H1 (cell line): ENCODE measurements at regions not wholly inside any gene's neighbourhood (a gene's known extent, or its start where the extent isn't known, plus 50 kb on each side); places are given as distances from the start of the nearest gene placed in this dataset.

Experiments used
- ATF3 ChIP-seq: IDR thresholded peaks from 2 replicates; pipeline ENCODE4 v1.6.1; 2011; ENCODE audit warnings: low read depth, mild to moderate bottlenecking, low read length; ENCODE audit not compliant: insufficient read depth
- CHD2 ChIP-seq: IDR thresholded peaks from 2 replicates; pipeline ENCODE4 v1.6.1; 2012; ENCODE audit warnings: low read length, improper control_type of control experiment
- CTCF ChIP-seq, 3 experiments: IDR thresholded peaks; 1 replicate in 2 of 3; 2 replicates in 1 of 3; pipeline versions ENCODE4 v1.5.1 to v1.6.1; 2011; ENCODE audit warnings: low read length in 3 of 3, mild to moderate bottlenecking in 3 of 3, inconsistent platforms in 2 of 3, low read depth in 1 of 3, moderate library complexity in 1 of 3; ENCODE audit not compliant: insufficient read depth in 1 of 3; ENCODE audit errors: control extremely low read depth in 1 of 3
- EGR1 ChIP-seq: IDR thresholded peaks from 2 replicates; pipeline ENCODE4 v1.6.1; 2011; ENCODE audit warnings: low read depth, low read length, borderline replicate concordance
- EZH2 ChIP-seq: fragments of 200-600 bp; sonication (generic); IDR thresholded peaks from 2 replicates; pipeline ENCODE4 v1.7.1; 2012; ENCODE audit warnings: low read depth, mild to moderate bottlenecking, moderate library complexity, low read length, inconsistent platforms; ENCODE audit not compliant: severe bottlenecking
- HDAC2 ChIP-seq, 2 experiments: fragments of 300-600 bp in 1 of 2; sonication (generic) in 1 of 2; IDR thresholded peaks; 2 replicates each; pipeline ENCODE4 v1.6.1; 2011 to 2012; ENCODE audit warnings: low read depth in 2 of 2, low read length in 2 of 2, mild to moderate bottlenecking in 2 of 2, moderate library complexity in 2 of 2, borderline replicate concordance in 1 of 2, inconsistent platforms in 1 of 2
- KDM1A ChIP-seq: fragments of 200-600, 300-600 bp; sonication (generic); IDR thresholded peaks from 2 replicates; pipeline ENCODE4 v1.7.1; 2016; ENCODE audit warnings: mild to moderate bottlenecking, low read length, borderline replicate concordance
- KDM5A ChIP-seq: fragments of 200-600 bp; IDR thresholded peaks from 2 replicates; pipeline ENCODE4 v1.7.1; 2012; ENCODE audit warnings: mild to moderate bottlenecking, low read length, inconsistent platforms, mixed read lengths
- POLR2A ChIP-seq, 2 experiments: IDR thresholded peaks; 1 replicate in 1 of 2; 2 replicates in 1 of 2; pipeline ENCODE4 v1.6.1; 2011; ENCODE audit warnings: low read depth in 2 of 2, low read length in 2 of 2, mild to moderate bottlenecking in 2 of 2; ENCODE audit errors: control extremely low read depth in 1 of 2
- RXRA ChIP-seq: IDR thresholded peaks from 2 replicates; pipeline ENCODE4 v1.6.1; 2011; ENCODE audit warnings: low read depth, mild to moderate bottlenecking, low read length, moderate library complexity; ENCODE audit not compliant: insufficient read depth
- SP1 ChIP-seq: IDR thresholded peaks from 2 replicates; pipeline ENCODE4 v1.6.1; 2011; ENCODE audit warnings: low read depth, low read length
- TF ChIP-seq, protein P1 (sequence below): IDR thresholded peaks from 2 replicates; pipeline ENCODE4 v1.6.1; 2012; ENCODE audit warnings: inconsistent platforms

DNA sequence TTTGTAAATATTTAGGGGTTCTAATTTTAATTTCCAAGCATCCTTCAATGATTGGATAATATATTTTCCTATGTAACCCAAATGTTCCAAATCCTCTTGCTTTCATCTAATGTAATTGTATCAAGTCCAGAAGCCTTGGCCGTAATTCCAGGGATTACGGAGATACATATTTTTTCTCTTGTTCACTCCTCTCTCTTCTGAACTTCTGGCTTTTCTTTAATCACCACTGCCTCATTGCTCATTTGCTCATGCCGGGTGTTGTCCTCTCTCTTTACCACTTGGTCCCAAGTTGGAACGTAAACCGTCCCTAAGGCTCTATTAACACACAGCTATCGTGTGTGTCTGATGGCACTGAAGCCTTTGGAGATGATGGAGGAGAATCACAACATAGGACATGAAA, 188.7 kb upstream of the COL3A1 start:
- TF ChIP-seq CTCF (IDR thresholded peaks at IDR 0.05; ENCODE audit: control extremely low read depth in 1 of 3, insufficient read depth in 1 of 3, low read depth in 1 of 3, low read length in 3 of 3) (no peak), RXRA (no peak), EZH2 (no peak), EGR1 (no peak), SP1 (no peak), HDAC2 (IDR thresholded peaks at IDR 0.05; ENCODE audit: borderline replicate concordance in 1 of 2, low read depth in 2 of 2, low read length in 2 of 2) (no peak), CHD2 (no peak), KDM5A (no peak), KDM1A (no peak), POLR2A (IDR thresholded peaks at IDR 0.05; ENCODE audit: control extremely low read depth in 1 of 2, low read depth in 2 of 2, low read length in 2 of 2) (no peak), ATF3 (no peak)
- TF ChIP-seq, protein P1, sequence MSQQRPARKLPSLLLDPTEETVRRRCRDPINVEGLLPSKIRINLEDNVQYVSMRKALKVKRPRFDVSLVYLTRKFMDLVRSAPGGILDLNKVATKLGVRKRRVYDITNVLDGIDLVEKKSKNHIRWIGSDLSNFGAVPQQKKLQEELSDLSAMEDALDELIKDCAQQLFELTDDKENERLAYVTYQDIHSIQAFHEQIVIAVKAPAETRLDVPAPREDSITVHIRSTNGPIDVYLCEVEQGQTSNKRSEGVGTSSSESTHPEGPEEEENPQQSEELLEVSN = no peak
